Breast epithelium (tissue), 3 donors: ENCODE measurements at regions not wholly inside any gene's neighbourhood (a gene's known extent, or its start where the extent isn't known, plus 50 kb on each side); places are given as distances from the start of the nearest gene placed in this dataset.

Experiments used
- POLR2A ChIP-seq: fragments of 450-650 bp; IDR thresholded peaks from one replicate; pipeline ENCODE4 v1.6.1; 2016; ENCODE audit warnings: antibody characterized with exemption, mild to moderate bottlenecking, moderate library complexity
- TF ChIP-seq, protein P1 (sequence below), 3 donors: fragments of 450-650 bp; IDR thresholded peaks; one replicate each; pipeline ENCODE4 v1.5.1; 2016 to 2017; ENCODE audit warnings: antibody characterized with exemption in 3 of 3, mild to moderate bottlenecking in 3 of 3, moderate library complexity in 3 of 3

DNA sequence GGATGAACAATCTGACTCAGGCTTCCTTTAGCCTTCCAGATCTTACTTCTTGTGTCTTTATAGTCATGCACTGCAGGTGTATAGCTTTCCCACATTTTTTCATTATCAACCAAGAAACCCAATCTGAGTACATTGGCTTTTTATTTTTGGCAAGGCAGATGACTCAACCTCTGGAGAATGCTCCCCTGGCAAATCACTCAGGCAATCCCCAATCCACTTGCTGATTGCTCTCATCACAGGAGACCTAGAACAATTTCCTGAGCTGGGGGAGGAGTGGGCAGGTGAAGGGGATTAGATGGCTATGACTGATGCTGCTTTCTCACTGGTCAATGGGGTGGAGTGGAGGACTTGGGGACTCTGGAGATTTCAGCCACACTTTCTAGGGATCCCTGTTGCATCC is 134.4 kb downstream of the SLC16A9 start:
- TF ChIP-seq POLR2A: no peak
- TF ChIP-seq, protein P1, sequence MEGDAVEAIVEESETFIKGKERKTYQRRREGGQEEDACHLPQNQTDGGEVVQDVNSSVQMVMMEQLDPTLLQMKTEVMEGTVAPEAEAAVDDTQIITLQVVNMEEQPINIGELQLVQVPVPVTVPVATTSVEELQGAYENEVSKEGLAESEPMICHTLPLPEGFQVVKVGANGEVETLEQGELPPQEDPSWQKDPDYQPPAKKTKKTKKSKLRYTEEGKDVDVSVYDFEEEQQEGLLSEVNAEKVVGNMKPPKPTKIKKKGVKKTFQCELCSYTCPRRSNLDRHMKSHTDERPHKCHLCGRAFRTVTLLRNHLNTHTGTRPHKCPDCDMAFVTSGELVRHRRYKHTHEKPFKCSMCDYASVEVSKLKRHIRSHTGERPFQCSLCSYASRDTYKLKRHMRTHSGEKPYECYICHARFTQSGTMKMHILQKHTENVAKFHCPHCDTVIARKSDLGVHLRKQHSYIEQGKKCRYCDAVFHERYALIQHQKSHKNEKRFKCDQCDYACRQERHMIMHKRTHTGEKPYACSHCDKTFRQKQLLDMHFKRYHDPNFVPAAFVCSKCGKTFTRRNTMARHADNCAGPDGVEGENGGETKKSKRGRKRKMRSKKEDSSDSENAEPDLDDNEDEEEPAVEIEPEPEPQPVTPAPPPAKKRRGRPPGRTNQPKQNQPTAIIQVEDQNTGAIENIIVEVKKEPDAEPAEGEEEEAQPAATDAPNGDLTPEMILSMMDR (IDR thresholded peaks at IDR 0.05): no peak
